ENCODE measurements at regions not wholly inside any gene's neighbourhood (a gene's known extent, or its start where the extent isn't known, plus 50 kb on each side); places are given as distances from the start of the nearest gene placed in this dataset.

GRCh38 chr13:47719164-47719563 is 281.9 kb downstream of the SUCLA2 start:
- TF ChIP-seq CTCF (IDR thresholded peaks at IDR 0.05) (no peak), POLR2A (IDR thresholded peaks at IDR 0.05) (no peak)
- H3K4me3 ChIP-seq = no peak overlapping the region
- 82 to 87% methylated on average over 2 of the region's 2 CpGs for WGBS, 2 donors
- intact Hi-C loops (cut with DNase I) = no loop called here
- no peaks in the 10 kb centered on the region for H3K27me3 ChIP-seq
- no peaks in the 10 kb centered on the region for H3K36me3 ChIP-seq
- no peak overlapping the region for H3K27ac ChIP-seq
- H3K4me1 ChIP-seq = no peaks in the 10 kb centered on the region
- H3K9me3 ChIP-seq = no peaks in the 10 kb centered on the region
- DNase-seq = no peak

- no peak for TF ChIP-seq POLR2A (IDR thresholded peaks at IDR 0.05)
- intact Hi-C loops (cut with DNase I) = no loop called here
- Histone ChIP-seq H3K4me1 (no peaks in the 10 kb centered on the region), H3K27ac (no peak overlapping the region), H3K36me3 (no peaks in the 10 kb centered on the region), H3K27me3 (no peaks in the 10 kb centered on the region), H3K4me3 (no peak overlapping the region), H3K9me3 (no peaks in the 10 kb centered on the region)
- DNase-seq = no peak
- 39 to 42% methylated on average over 8 of the region's 8 CpGs for WGBS, 2 donors
Measured at GRCh38 chr13:47718556-47718955, 282.5 kb downstream of the SUCLA2 start.

GRCh38 chr13:47708386-47708785 is 292.7 kb downstream of the SUCLA2 start:
- H3K4me3 ChIP-seq = no peak overlapping the region
- no peaks in the 10 kb centered on the region for H3K9me3 ChIP-seq
- no peaks in the 10 kb centered on the region for H3K4me1 ChIP-seq
- no peaks in the 10 kb centered on the region for H3K36me3 ChIP-seq
- 25 to 39% methylated on average over 3 of the region's 3 CpGs for WGBS, 2 donors
- no peaks in the 10 kb centered on the region for H3K27me3 ChIP-seq
- DNase-seq = no peak
- intact Hi-C loops (cut with DNase I) = no loop called here
- no peak for TF ChIP-seq POLR2A (IDR thresholded peaks at IDR 0.05)
- no peak for TF ChIP-seq CTCF (IDR thresholded peaks at IDR 0.05)
- H3K27ac ChIP-seq = no peak overlapping the region

GRCh38 chr13:47707414-47707813 is 293.7 kb downstream of the SUCLA2 start:
- Histone ChIP-seq H3K4me1 (no peaks in the 10 kb centered on the region), H3K4me3 (no peak overlapping the region), H3K36me3 (no peaks in the 10 kb centered on the region), H3K27ac (no peak overlapping the region), H3K9me3 (no peaks in the 10 kb centered on the region), H3K27me3 (no peaks in the 10 kb centered on the region)
- intact Hi-C loops (cut with DNase I) = no loop called here
- TF ChIP-seq POLR2A (IDR thresholded peaks at IDR 0.05) (no peak), CTCF (IDR thresholded peaks at IDR 0.05) (no peak)
- WGBS, 2 donors = 73% methylated on average over 3 of the region's 3 CpGs
- DNase-seq = no peak

GRCh38 chr13:47705185-47705584 is 295.9 kb downstream of the SUCLA2 start:
- H3K4me1 ChIP-seq = no peaks in the 10 kb centered on the region
- H3K27me3 ChIP-seq = no peaks in the 10 kb centered on the region
- WGBS, 2 donors = 72 to 75% methylated on average over 4 of the region's 4 CpGs
- no peaks in the 10 kb centered on the region for H3K36me3 ChIP-seq
- H3K4me3 ChIP-seq = no peak overlapping the region
- H3K27ac ChIP-seq = no peak overlapping the region
- intact Hi-C loops (cut with DNase I) = no loop called here
- H3K9me3 ChIP-seq = no peaks in the 10 kb centered on the region
- TF ChIP-seq POLR2A (IDR thresholded peaks at IDR 0.05) (no peak), CTCF (IDR thresholded peaks at IDR 0.05) (no peak)
- no peak for DNase-seq

GRCh38 chr13:47696674-47697073 is 304.4 kb downstream of the SUCLA2 start:
- DNase-seq = no peak
- no peaks in the 10 kb centered on the region for H3K27me3 ChIP-seq
- H3K4me1 ChIP-seq = no peaks in the 10 kb centered on the region
- WGBS, 2 donors = 71 to 83% methylated on average over 3 of the region's 3 CpGs
- no peak overlapping the region for H3K27ac ChIP-seq
- no peak for TF ChIP-seq POLR2A (IDR thresholded peaks at IDR 0.05)
- TF ChIP-seq CTCF (IDR thresholded peaks at IDR 0.05) = no peak
- intact Hi-C loops (cut with DNase I) = no loop called here
- no peak overlapping the region for H3K4me3 ChIP-seq
- H3K36me3 ChIP-seq = no peaks in the 10 kb centered on the region
- H3K9me3 ChIP-seq = no peaks in the 10 kb centered on the region
